ENCODE measurements at regions not wholly inside any gene's neighbourhood (a gene's known extent, or its start where the extent isn't known, plus 50 kb on each side); places are given as distances from the start of the nearest gene placed in this dataset.

- H3K27me3 ChIP-seq, result no peaks in the 10 kb centered on the region
- H3K4me1 ChIP-seq, result no peaks in the 10 kb centered on the region
- intact Hi-C loops (cut with DNase I; ENCODE audit: low total_unique reads), result no loop called here
- no peak overlapping the region for H3K4me3 ChIP-seq
- no peaks in the 10 kb centered on the region for H3K36me3 ChIP-seq
- DNase-seq (ENCODE audit: low spot score in 2 of 2), result no peak
- TF ChIP-seq CTCF (IDR thresholded peaks at IDR 0.05) (no peak), POLR2A (IDR thresholded peaks at IDR 0.05) (no peak), POLR2AphosphoS5 (IDR thresholded peaks at IDR 0.05) (no peak)
- H3K27ac ChIP-seq, result no peak overlapping the region
- no peaks in the 10 kb centered on the region for H3K9me3 ChIP-seq
These were observed 84.2 kb upstream of the PDZRN3 start for GRCh38 chr3:73708956-73709355.

DNA sequence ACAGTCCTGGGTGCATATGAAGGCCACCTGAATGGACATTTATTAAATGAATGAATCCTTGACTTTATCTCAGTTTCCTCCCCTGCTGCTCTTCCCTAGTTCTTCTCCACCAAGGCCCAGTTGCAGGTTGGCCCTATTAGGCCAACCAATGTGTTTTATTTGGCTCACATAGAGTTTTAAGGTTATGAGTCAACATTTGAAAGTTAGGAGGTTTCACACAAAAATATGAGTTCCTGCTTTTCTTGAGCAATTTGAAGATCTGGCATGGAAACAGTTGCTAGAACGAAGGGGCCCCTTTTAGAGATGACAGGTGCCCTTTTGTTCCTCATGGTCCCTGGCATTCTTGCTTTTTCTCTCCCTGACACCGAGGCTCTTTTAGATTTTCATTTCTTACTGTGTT, 83.0 kb upstream of the PDZRN3 start:
- TF ChIP-seq POLR2A (IDR thresholded peaks at IDR 0.05), result no peak
- no peak for TF ChIP-seq CTCF (IDR thresholded peaks at IDR 0.05)
- no peak for TF ChIP-seq POLR2AphosphoS5 (IDR thresholded peaks at IDR 0.05)
- Histone ChIP-seq H3K27ac (no peak overlapping the region), H3K27me3 (no peaks in the 10 kb centered on the region), H3K4me1 (no peaks in the 10 kb centered on the region), H3K9me3 (no peaks in the 10 kb centered on the region), H3K36me3 (no peaks in the 10 kb centered on the region), H3K4me3 (no peak overlapping the region)
- DNase-seq (ENCODE audit: low spot score in 2 of 2), result no peak
- intact Hi-C loops (cut with DNase I; ENCODE audit: low total_unique reads), result no loop called here

DNA sequence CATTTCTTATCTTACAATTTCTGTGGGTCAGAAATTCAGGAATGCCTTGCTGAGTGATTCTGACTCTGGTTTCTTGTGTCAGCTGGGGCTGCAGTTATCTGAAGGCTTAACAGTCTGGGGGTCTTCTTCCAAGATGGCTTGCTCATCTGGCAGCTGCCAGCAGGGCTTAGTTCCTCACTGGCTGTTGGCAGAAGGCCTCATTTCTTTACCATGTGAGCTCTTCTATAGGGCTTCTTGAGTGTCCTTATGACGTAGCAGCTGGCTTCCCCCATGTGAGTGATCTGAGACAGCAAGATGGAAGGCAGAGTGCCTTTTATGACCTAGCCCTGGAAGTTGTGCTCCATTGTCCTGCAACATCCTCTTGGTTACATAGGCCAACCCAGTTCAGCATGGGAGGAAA, 82.0 kb upstream of the PDZRN3 start:
- DNase-seq (ENCODE audit: low spot score in 2 of 2), result no peak
- H3K4me3 ChIP-seq, result no peak overlapping the region
- H3K9me3 ChIP-seq, result no peaks in the 10 kb centered on the region
- no peak for TF ChIP-seq POLR2A (IDR thresholded peaks at IDR 0.05)
- no peak for TF ChIP-seq CTCF (IDR thresholded peaks at IDR 0.05)
- TF ChIP-seq POLR2AphosphoS5 (IDR thresholded peaks at IDR 0.05), result no peak
- no peaks in the 10 kb centered on the region for H3K4me1 ChIP-seq
- H3K36me3 ChIP-seq, result no peaks in the 10 kb centered on the region
- H3K27me3 ChIP-seq, result no peaks in the 10 kb centered on the region
- no peak overlapping the region for H3K27ac ChIP-seq
- intact Hi-C loops (cut with DNase I; ENCODE audit: low total_unique reads), result no loop called here

DNA sequence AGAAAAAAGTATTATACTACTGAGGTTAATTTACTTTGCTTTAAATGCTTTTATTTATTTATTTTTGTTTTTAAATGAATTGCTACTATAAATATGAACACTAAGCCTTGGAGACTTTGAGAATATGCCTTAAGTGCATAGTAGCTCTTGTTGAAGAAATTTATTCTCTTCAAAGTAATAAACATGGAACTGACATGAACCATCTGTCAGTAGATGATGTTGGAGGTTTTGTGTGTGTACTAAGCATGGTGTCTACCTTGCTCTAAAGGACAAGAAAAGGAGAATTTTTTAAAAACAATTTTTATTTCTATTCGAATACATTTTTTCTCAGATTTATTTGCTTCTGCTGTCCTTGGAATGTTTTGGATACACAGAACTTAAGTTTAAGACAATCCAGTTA, 81.1 kb upstream of the PDZRN3 start:
- no peaks in the 10 kb centered on the region for H3K36me3 ChIP-seq
- intact Hi-C loops (cut with DNase I; ENCODE audit: low total_unique reads), result no loop called here
- no peak for DNase-seq (ENCODE audit: low spot score in 2 of 2)
- H3K9me3 ChIP-seq, result no peaks in the 10 kb centered on the region
- no peak overlapping the region for H3K27ac ChIP-seq
- TF ChIP-seq CTCF (IDR thresholded peaks at IDR 0.05) (no peak), POLR2AphosphoS5 (IDR thresholded peaks at IDR 0.05) (no peak), POLR2A (IDR thresholded peaks at IDR 0.05) (no peak)
- H3K4me1 ChIP-seq, result no peaks in the 10 kb centered on the region
- no peaks in the 10 kb centered on the region for H3K27me3 ChIP-seq
- H3K4me3 ChIP-seq, result no peak overlapping the region

GRCh38 chr3:73699327-73699726, 74.6 kb upstream of the PDZRN3 start:
- TF ChIP-seq POLR2A (IDR thresholded peaks at IDR 0.05) (no peak), POLR2AphosphoS5 (IDR thresholded peaks at IDR 0.05) (no peak), CTCF (IDR thresholded peaks at IDR 0.05) (no peak)
- H3K4me3 ChIP-seq, result no peak overlapping the region
- H3K27ac ChIP-seq, result no peak overlapping the region

More at GRCh38 chr3:73699327-73699726, 74.6 kb upstream of the PDZRN3 start:
- H3K27me3 ChIP-seq, result no peaks in the 10 kb centered on the region
- no peak for DNase-seq (ENCODE audit: low spot score in 2 of 2)
- no peaks in the 10 kb centered on the region for H3K36me3 ChIP-seq
- intact Hi-C loops (cut with DNase I; ENCODE audit: low total_unique reads), result no loop called here
- no peaks in the 10 kb centered on the region for H3K4me1 ChIP-seq
- no peaks in the 10 kb centered on the region for H3K9me3 ChIP-seq

All from breast epithelium (tissue), 4 donors.